HEK293 (cell line): ENCODE measurements at regions not wholly inside any gene's neighbourhood (a gene's known extent, or its start where the extent isn't known, plus 50 kb on each side); places are given as distances from the start of the nearest gene placed in this dataset.

Source experiments
- CTCF ChIA-PET: fragments of 350-600 bp; formaldehyde crosslinking; extraction: SDS; loops from one replicate; lab custom pipeline; 2021; ENCODE audit warnings: antibody characterized with exemption; lab: Yijun Ruan, JAX
- POLR2A ChIA-PET: fragments of 300-600 bp; formaldehyde crosslinking; extraction: SDS; loops from one replicate; lab custom pipeline; 2020; ENCODE audit warnings: antibody characterized with exemption, inconsistent platforms; lab: Yijun Ruan, JAX
- H3K27ac ChIP-seq: fragments of 200-500 bp; sonication (Bioruptor generic); 2 replicates; pipeline ENCODE4 v1.5.1; 2014; ENCODE audit warnings: low read depth, low read length, control low read depth, inconsistent platforms; ENCODE audit errors: extremely low read depth
- H3K36me3 ChIP-seq, 2 experiments: fragments of 200-500 bp in 1 of 2; sonication (Bioruptor generic) in 1 of 2; 1 replicate in 1 of 2; 2 replicates in 1 of 2; pipeline ENCODE4 v1.5.1; 2014 to 2017; ENCODE audit warnings: inconsistent platforms in 2 of 2, low read length in 2 of 2; ENCODE audit not compliant: control insufficient read depth in 2 of 2, insufficient read depth in 1 of 2
- H3K4me1 ChIP-seq: fragments of 200-500 bp; sonication (Bioruptor generic); 2 replicates; pipeline ENCODE4 v1.5.1; 2014; ENCODE audit warnings: mild to moderate bottlenecking, low read length, inconsistent platforms; ENCODE audit not compliant: control insufficient read depth, insufficient read depth
- H3K4me3 ChIP-seq: 2 replicates; pipeline ENCODE4 v1.5.1; 2011; ENCODE audit warnings: low read depth, mild to moderate bottlenecking, control low read depth, low read length, moderate library complexity
- H3K9me3 ChIP-seq: fragments of 200-500 bp; sonication (Bioruptor generic); 2 replicates; pipeline ENCODE4 v1.5.1; 2014; ENCODE audit warnings: low read depth, low read length, inconsistent platforms; ENCODE audit not compliant: control insufficient read depth, insufficient read depth
- FEZF1 ChIP-seq: fragments of 450-650 bp; formaldehyde crosslinking; IDR thresholded peaks from 2 replicates; pipeline ENCODE4 v1.5.1; 2016; ENCODE audit warnings: missing biosample characterization, missing genetic modification characterization
- GLI4 ChIP-seq: fragments of 450-650 bp; formaldehyde crosslinking; IDR thresholded peaks from 2 replicates; pipeline ENCODE4 v1.5.1; 2016; ENCODE audit warnings: missing biosample characterization, missing genetic modification characterization
- GLIS1 ChIP-seq: fragments of 450-650 bp; formaldehyde crosslinking; IDR thresholded peaks from 2 replicates; pipeline ENCODE4 v1.5.1; 2016; ENCODE audit warnings: missing biosample characterization, missing genetic modification characterization
- KLF7 ChIP-seq: fragments of 450-650 bp; formaldehyde crosslinking; IDR thresholded peaks from 2 replicates; pipeline ENCODE4 v1.5.1; 2016; ENCODE audit warnings: missing biosample characterization, missing genetic modification characterization, borderline replicate concordance
- PRDM6 ChIP-seq: fragments of 450-650 bp; formaldehyde crosslinking; IDR thresholded peaks from 2 replicates; pipeline ENCODE4 v1.5.1; 2017; ENCODE audit warnings: missing biosample characterization, missing genetic modification characterization
- TRIM28 ChIP-seq: IDR thresholded peaks from 2 replicates; pipeline ENCODE4 v1.6.1; 2011; ENCODE audit warnings: low read length, control low read depth, borderline replicate concordance
- ZBTB17 ChIP-seq: fragments of 450-650 bp; formaldehyde crosslinking; IDR thresholded peaks from 2 replicates; pipeline ENCODE4 v1.5.1; 2016; ENCODE audit warnings: missing biosample characterization, missing genetic modification characterization
- ZFP3 ChIP-seq: fragments of 450-650 bp; formaldehyde crosslinking; IDR thresholded peaks from 2 replicates; pipeline ENCODE4 v1.5.1; 2016; ENCODE audit warnings: low read depth, missing biosample characterization, missing genetic modification characterization
- ZFP69B ChIP-seq: fragments of 450-650 bp; formaldehyde crosslinking; IDR thresholded peaks from 2 replicates; pipeline ENCODE4 v1.5.1; 2016; ENCODE audit warnings: missing biosample characterization, missing genetic modification characterization
- ZIC2 ChIP-seq: fragments of 450-650 bp; formaldehyde crosslinking; IDR thresholded peaks from 2 replicates; pipeline ENCODE4 v1.5.1; 2016; ENCODE audit warnings: missing biosample characterization, missing genetic modification characterization
- ZNF114 ChIP-seq: fragments of 450-650 bp; formaldehyde crosslinking; IDR thresholded peaks from 2 replicates; pipeline ENCODE4 v1.5.0; 2017; ENCODE audit warnings: missing biosample characterization, missing genetic modification characterization
- ZNF121 ChIP-seq: fragments of 450-650 bp; formaldehyde crosslinking; IDR thresholded peaks from 2 replicates; pipeline ENCODE4 v1.5.1; 2016; ENCODE audit warnings: missing biosample characterization, missing genetic modification characterization
- ZNF157 ChIP-seq: fragments of 450-650 bp; formaldehyde crosslinking; IDR thresholded peaks from 2 replicates; pipeline ENCODE4 v1.5.1; 2016; ENCODE audit warnings: missing biosample characterization, missing genetic modification characterization
- ZNF24 ChIP-seq: fragments of 450-650 bp; formaldehyde crosslinking; IDR thresholded peaks from 2 replicates; pipeline ENCODE4 v1.5.1; 2016; ENCODE audit warnings: missing biosample characterization, missing genetic modification characterization
- ZNF48 ChIP-seq: fragments of 450-650 bp; formaldehyde crosslinking; IDR thresholded peaks from 2 replicates; pipeline ENCODE4 v1.5.1; 2016; ENCODE audit warnings: missing biosample characterization, missing genetic modification characterization
- ZNF513 ChIP-seq: fragments of 450-650 bp; IDR thresholded peaks from 2 replicates; pipeline ENCODE4 v1.5.1; 2018; ENCODE audit warnings: missing biosample characterization, missing genetic modification characterization
- ZNF514 ChIP-seq: fragments of 450-650 bp; formaldehyde crosslinking; IDR thresholded peaks from 2 replicates; pipeline ENCODE4 v1.5.1; 2016; ENCODE audit warnings: missing biosample characterization, missing genetic modification characterization
- ZNF548 ChIP-seq: fragments of 450-650 bp; formaldehyde crosslinking; IDR thresholded peaks from 2 replicates; pipeline ENCODE4 v1.5.1; 2016; ENCODE audit warnings: missing biosample characterization, missing genetic modification characterization
- ZNF561 ChIP-seq: fragments of 450-650 bp; IDR thresholded peaks from 2 replicates; pipeline ENCODE4 v1.5.1; 2018; ENCODE audit warnings: missing biosample characterization, missing genetic modification characterization, borderline replicate concordance
- ZNF610 ChIP-seq: fragments of 450-650 bp; formaldehyde crosslinking; IDR thresholded peaks from 2 replicates; pipeline ENCODE4 v1.5.1; 2016; ENCODE audit warnings: missing biosample characterization, missing genetic modification characterization, borderline replicate concordance
- ZNF621 ChIP-seq: fragments of 450-650 bp; formaldehyde crosslinking; IDR thresholded peaks from 2 replicates; pipeline ENCODE4 v1.5.1; 2017; ENCODE audit warnings: missing biosample characterization, missing genetic modification characterization
- ZNF776 ChIP-seq: fragments of 450-650 bp; formaldehyde crosslinking; IDR thresholded peaks from 2 replicates; pipeline ENCODE4 v1.5.0; 2017; ENCODE audit warnings: missing biosample characterization, missing genetic modification characterization, borderline replicate concordance
- ZNF791 ChIP-seq: fragments of 450-650 bp; formaldehyde crosslinking; IDR thresholded peaks from 2 replicates; pipeline ENCODE4 v1.5.1; 2016; ENCODE audit warnings: missing biosample characterization, missing genetic modification characterization
- TF ChIP-seq, protein P1 (sequence below): fragments of 450-650 bp; formaldehyde crosslinking; IDR thresholded peaks from 2 replicates; pipeline ENCODE4 v1.5.1; 2017; ENCODE audit warnings: missing biosample characterization, missing genetic modification characterization
- TF ChIP-seq, protein P2 (sequence below): fragments of 450-650 bp; formaldehyde crosslinking; conservative IDR thresholded peaks from 2 replicates; pipeline ENCODE4 v1.5.1; 2016; ENCODE audit warnings: low read depth, missing biosample characterization, missing genetic modification characterization

DNA sequence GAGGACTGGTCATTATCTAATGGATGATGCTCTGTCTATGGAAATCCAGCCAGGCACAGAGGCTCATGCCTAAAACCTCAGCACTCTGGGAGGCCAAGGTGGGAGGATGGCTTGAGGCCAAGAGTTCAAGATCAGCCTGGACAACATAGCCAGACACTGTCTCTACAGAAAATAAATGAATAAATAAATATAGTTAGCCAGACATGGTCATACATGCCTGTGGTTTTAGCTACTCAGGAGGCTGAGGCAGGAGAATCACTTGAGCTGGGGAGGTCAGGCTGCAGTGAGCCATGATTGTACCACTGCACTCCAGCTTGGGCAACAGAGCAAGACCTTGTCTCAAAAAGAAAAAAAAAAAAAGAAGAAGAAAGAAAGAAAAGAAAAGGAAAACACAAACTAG is 234.7 kb downstream of the TSHZ3 start:
- peaks cover 16% of the 10 kb centered on the region for H3K4me1 ChIP-seq
- ChIA-PET CTCF (interaction anchor here (0.7 to 1.8 kb wide), 3 partner anchors 60 to 673 kb away, joined by 4 to 7 read pairs (median 5); no protein-coding TSS in a partner anchor), POLR2A (no interaction called here)
- H3K9me3 ChIP-seq, result no peaks in the 10 kb centered on the region
- H3K4me3 ChIP-seq, result no peak overlapping the region
- H3K27ac ChIP-seq, result no peak overlapping the region
- no peaks in the 10 kb centered on the region; a peak in 1 of 3 replicates for H3K36me3 ChIP-seq
- TF ChIP-seq ZNF121 (tag by site-specific recombination) (0 out of 2 replicates have a peak, but pooled peaks have one; percentile 13), ZFP3 (no peak), ZNF791 (no peak), TRIM28 (no peak), ZNF513 (tag by site-specific recombination) (no peak), ZNF48 (tag by site-specific recombination) (no peak), GLIS1 (tag by site-specific recombination) (no peak)
- TF ChIP-seq, protein P1, sequence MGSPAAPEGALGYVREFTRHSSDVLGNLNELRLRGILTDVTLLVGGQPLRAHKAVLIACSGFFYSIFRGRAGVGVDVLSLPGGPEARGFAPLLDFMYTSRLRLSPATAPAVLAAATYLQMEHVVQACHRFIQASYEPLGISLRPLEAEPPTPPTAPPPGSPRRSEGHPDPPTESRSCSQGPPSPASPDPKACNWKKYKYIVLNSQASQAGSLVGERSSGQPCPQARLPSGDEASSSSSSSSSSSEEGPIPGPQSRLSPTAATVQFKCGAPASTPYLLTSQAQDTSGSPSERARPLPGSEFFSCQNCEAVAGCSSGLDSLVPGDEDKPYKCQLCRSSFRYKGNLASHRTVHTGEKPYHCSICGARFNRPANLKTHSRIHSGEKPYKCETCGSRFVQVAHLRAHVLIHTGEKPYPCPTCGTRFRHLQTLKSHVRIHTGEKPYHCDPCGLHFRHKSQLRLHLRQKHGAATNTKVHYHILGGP (tag by site-specific recombination), result no peak

DNA sequence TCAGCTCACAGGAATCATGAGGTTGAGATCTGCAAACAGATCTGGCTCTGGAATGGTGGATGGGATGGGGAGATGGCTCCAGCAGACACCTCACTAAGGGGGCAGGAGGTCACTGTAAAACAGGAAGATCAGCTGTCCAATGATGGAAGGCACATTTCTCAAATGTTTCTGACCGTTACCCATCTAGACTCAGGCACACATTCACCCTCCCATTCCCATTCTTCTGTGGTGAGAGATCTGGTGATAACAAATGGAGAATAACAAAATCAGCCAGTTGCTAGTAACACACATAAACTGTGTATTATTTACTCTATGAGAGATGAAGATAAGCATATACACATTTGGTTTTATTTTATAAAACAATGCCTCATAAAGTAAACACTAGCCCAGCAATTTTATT is 235.9 kb downstream of the TSHZ3 start:
- Histone ChIP-seq H3K27ac (no peak overlapping the region), H3K9me3 (no peaks in the 10 kb centered on the region), H3K36me3 (no peaks in the 10 kb centered on the region; a peak in 1 of 3 replicates), H3K4me1 (peaks cover 16% of the 10 kb centered on the region), H3K4me3 (no peak overlapping the region)
- TF ChIP-seq ZNF776, result no peak
- TF ChIP-seq ZNF610 (tag by site-specific recombination), result no peak
- no peak for TF ChIP-seq ZNF157 (tag by site-specific recombination)
- no peak for TF ChIP-seq FEZF1 (tag by site-specific recombination)
- TF ChIP-seq ZBTB17, result 0 out of 2 replicates have a peak, but pooled peaks have one; percentile 12
- no peak for TF ChIP-seq GLI4
- TF ChIP-seq ZNF514, result no peak
- no peak for TF ChIP-seq ZNF621 (tag by site-specific recombination)
- no peak for TF ChIP-seq ZNF24 (tag by site-specific recombination)
- no peak for TF ChIP-seq KLF7
- TF ChIP-seq ZNF561 (tag by site-specific recombination), result 0 out of 2 replicates have a peak, but pooled peaks have one; percentile 34
- TF ChIP-seq ZFP3, result no peak
- TF ChIP-seq, protein P2, sequence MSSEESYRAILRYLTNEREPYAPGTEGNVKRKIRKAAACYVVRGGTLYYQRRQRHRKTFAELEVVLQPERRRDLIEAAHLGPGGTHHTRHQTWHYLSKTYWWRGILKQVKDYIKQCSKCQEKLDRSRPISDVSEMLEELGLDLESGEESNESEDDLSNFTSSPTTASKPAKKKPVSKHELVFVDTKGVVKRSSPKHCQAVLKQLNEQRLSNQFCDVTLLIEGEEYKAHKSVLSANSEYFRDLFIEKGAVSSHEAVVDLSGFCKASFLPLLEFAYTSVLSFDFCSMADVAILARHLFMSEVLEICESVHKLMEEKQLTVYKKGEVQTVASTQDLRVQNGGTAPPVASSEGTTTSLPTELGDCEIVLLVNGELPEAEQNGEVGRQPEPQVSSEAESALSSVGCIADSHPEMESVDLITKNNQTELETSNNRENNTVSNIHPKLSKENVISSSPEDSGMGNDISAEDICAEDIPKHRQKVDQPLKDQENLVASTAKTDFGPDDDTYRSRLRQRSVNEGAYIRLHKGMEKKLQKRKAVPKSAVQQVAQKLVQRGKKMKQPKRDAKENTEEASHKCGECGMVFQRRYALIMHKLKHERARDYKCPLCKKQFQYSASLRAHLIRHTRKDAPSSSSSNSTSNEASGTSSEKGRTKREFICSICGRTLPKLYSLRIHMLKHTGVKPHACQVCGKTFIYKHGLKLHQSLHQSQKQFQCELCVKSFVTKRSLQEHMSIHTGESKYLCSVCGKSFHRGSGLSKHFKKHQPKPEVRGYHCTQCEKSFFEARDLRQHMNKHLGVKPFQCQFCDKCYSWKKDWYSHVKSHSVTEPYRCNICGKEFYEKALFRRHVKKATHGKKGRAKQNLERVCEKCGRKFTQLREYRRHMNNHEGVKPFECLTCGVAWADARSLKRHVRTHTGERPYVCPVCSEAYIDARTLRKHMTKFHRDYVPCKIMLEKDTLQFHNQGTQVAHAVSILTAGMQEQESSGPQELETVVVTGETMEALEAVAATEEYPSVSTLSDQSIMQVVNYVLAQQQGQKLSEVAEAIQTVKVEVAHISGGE, result no peak
- TF ChIP-seq ZFP69B (tag by site-specific recombination), result no peak
- TF ChIP-seq PRDM6 (tag by site-specific recombination), result peak; percentile 52
- TF ChIP-seq ZNF114 (tag by site-specific recombination), result no peak
- no peak for TF ChIP-seq ZNF548 (tag by site-specific recombination)
- TF ChIP-seq ZIC2, result 0 out of 2 replicates have a peak, but pooled peaks have one; percentile 1
- ChIA-PET CTCF (interaction anchor here (0.7 to 1.8 kb wide), 2 partner anchors 59 to 371 kb away, joined by 3 to 7 read pairs; no protein-coding TSS in a partner anchor), POLR2A (no interaction called here)
